Esophagus squamous epithelium (tissue), 4 donors: ENCODE measurements at regions not wholly inside any gene's neighbourhood (a gene's known extent, or its start where the extent isn't known, plus 50 kb on each side); places are given as distances from the start of the nearest gene placed in this dataset.

Experiments
- POLR2A ChIP-seq, 4 donors: fragments of 450-650 bp; IDR thresholded peaks; one replicate each; pipeline ENCODE4 v1.6.1; 2017; ENCODE audit warnings: antibody characterized with exemption in 4 of 4, mild to moderate bottlenecking in 4 of 4, moderate library complexity in 3 of 4
- TF ChIP-seq, protein P1 (sequence below), 6 experiments: fragments of 450-650 bp in 4 of 6; fragments of 200-600 bp in 2 of 6; sonication (generic) in 2 of 6; IDR thresholded peaks; one replicate each; pipeline ENCODE4 v1.5.1; 2016 to 2019; ENCODE audit warnings: antibody characterized with exemption in 6 of 6, mild to moderate bottlenecking in 4 of 6, moderate library complexity in 4 of 6

DNA sequence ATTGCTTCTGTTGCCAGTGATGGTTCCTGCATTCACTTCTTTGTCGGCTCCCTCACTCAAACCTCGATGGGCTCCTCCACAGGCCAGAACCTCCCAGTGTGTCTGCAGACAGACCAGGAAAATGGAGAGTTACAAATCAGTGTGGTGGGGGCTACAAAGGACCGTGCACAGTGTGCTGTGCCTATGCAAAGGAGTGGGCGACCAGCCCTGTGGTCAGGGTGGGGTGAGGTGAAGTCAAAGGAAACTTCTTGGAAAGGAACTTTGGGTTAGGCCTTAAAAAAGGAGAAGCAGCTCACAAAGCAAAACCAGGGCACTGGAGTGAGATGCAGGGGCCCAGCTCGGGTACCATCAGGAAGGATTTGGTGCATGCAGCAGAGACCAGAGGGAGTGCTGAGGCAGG lies 304.3 kb upstream of the ZMIZ1 start:
- TF ChIP-seq, protein P1, sequence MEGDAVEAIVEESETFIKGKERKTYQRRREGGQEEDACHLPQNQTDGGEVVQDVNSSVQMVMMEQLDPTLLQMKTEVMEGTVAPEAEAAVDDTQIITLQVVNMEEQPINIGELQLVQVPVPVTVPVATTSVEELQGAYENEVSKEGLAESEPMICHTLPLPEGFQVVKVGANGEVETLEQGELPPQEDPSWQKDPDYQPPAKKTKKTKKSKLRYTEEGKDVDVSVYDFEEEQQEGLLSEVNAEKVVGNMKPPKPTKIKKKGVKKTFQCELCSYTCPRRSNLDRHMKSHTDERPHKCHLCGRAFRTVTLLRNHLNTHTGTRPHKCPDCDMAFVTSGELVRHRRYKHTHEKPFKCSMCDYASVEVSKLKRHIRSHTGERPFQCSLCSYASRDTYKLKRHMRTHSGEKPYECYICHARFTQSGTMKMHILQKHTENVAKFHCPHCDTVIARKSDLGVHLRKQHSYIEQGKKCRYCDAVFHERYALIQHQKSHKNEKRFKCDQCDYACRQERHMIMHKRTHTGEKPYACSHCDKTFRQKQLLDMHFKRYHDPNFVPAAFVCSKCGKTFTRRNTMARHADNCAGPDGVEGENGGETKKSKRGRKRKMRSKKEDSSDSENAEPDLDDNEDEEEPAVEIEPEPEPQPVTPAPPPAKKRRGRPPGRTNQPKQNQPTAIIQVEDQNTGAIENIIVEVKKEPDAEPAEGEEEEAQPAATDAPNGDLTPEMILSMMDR (IDR thresholded peaks at IDR 0.05), result no peak
- no peak for TF ChIP-seq POLR2A (IDR thresholded peaks at IDR 0.05)
